Bronchial epithelial cell (primary cell): ENCODE measurements at regions not wholly inside any gene's neighbourhood (a gene's known extent, or its start where the extent isn't known, plus 50 kb on each side); places are given as distances from the start of the nearest gene placed in this dataset.

Source experiments
- DNase-seq: peaks from one replicate; pipeline ENCODE4 v3.0.0-alpha.2; 2010; ENCODE audit warnings: low read depth
- FAIRE-seq: peaks from 2 replicates; lab custom pipeline; 2011; peaks lifted over from hg19 to GRCh38; lab: Jason Lieb, UNC
- H3K27me3 ChIP-seq: 2 replicates; pipeline ENCODE4 v1.5.1; 2011; ENCODE audit warnings: low read length; ENCODE audit not compliant: control insufficient read depth, insufficient read depth
- H3K36me3 ChIP-seq: 2 replicates; pipeline ENCODE4 v1.5.1; 2011; ENCODE audit warnings: low read length; ENCODE audit not compliant: control insufficient read depth, insufficient read depth
- H3K4me3 ChIP-seq: 2 replicates; pipeline ENCODE4 v1.5.1; 2011; ENCODE audit warnings: mild to moderate bottlenecking, low read depth, low read length, control low read depth
- CTCF ChIP-seq: IDR thresholded peaks from 2 replicates; pipeline ENCODE4 v1.5.1; 2011; ENCODE audit warnings: mild to moderate bottlenecking, moderate library complexity, low read length, control low read depth, inconsistent platforms; ENCODE audit not compliant: insufficient read depth, severe bottlenecking

DNA sequence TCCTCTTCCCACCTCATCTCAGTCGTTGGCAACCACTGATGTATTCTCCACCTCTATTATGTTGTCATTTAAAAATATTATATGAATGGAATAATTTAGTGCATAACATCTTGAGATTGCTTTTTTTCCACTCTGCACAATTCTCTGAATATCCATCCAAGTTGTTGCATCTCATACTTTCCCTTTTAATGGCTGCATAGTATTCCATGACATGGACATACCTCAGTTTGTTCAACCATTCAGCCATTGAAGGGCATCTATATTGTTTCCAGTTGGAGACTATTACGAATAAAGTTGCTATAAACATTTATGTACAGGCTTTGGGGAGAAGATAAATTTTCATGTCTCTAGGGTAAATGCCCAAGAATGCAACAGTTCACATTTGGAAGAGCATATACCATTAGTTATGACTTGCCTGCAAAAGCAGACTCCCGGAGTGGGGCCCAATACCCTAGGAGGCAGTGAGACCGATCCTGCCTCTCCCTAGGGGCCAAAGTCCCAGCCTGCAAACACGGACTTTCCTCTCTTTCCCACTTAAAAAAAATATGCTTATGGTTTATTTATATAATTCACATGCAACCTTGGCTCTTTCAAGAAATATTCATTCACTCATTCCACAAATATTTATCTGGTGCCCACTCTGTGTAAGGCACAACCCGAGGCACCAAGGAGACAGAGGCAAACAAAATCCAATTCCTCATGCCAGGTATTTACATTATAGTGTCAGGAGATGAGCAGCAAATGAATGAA is 227.0 kb upstream of the PMEPA1 start:
- DNase-seq (no peak), FAIRE-seq (no peak)
- TF ChIP-seq CTCF = no peak
- peaks cover 5% of the 10 kb centered on the region for H3K27me3 ChIP-seq
- no peaks in the 10 kb centered on the region for H3K36me3 ChIP-seq
- no peak overlapping the region for H3K4me3 ChIP-seq

GRCh38 chr20:57934913-57935312 is 225.1 kb upstream of the PMEPA1 start:
- DNase-seq (no peak), FAIRE-seq (no peak)
- Histone ChIP-seq H3K4me3 (no peak overlapping the region), H3K27me3 (peaks cover 5% of the 10 kb centered on the region), H3K36me3 (no peaks in the 10 kb centered on the region)
- no peak for TF ChIP-seq CTCF

- no peak overlapping the region for H3K4me3 ChIP-seq
- no peak for DNase-seq
- no peaks in the 10 kb centered on the region for H3K36me3 ChIP-seq
- no peak for FAIRE-seq
- peaks cover 5% of the 10 kb centered on the region for H3K27me3 ChIP-seq
- no peak for TF ChIP-seq CTCF
Observed at GRCh38 chr20:57934007-57934805, 224.4 kb upstream of the PMEPA1 start.

DNA sequence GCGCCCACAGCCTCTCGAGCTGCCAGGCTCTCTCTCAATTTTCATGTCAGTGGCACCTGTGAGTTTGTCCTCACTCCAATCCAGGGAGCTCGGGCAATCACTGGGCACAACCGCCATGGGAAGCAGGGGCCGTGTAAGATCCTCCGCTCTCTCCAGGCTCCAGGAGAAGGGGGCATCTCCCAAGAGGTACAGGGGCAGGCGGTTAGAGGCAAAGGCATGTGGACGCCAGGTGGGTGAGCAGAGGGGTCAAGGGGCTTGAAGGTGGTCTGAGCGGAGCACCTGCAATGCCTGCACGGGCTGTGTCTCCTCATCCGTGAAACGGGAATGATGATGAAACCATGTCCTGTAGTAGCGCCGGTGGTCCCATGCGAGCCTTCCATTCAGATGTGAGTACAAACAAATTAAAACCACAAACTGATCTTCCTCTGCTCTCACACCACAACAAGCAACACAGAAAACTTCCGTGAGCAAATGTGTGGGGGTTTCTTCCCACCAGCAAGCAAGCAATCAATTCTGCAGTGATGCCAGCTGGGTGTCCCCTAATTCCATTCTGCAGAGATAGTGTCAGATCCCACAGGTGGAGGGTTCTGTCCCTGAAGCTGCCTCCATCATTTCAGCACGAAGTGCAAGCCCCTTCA is 222.5 kb upstream of the PMEPA1 start:
- TF ChIP-seq CTCF = no peak
- Histone ChIP-seq H3K36me3 (no peaks in the 10 kb centered on the region), H3K4me3 (no peak overlapping the region), H3K27me3 (peaks cover 5% of the 10 kb centered on the region)
- FAIRE-seq (no peak), DNase-seq (no peak)

DNA sequence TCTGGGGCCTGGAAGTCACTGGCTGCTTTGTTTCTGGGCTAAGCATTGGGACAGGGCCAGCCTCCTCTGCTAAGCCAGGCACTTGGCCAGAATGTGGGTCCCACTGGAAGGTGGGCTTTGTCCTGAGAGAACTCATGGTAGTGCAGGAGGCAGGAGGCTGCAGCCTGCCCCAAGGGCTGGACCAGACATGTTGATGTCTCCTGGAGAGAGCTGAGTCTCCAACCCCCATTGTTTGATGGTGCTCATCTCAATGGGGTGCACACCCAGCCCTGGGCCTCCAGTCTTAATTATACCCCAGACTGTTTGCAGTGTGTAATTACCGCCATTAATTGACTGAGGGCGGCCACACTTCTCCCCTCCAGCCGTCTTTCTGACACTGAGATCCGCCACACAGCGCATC is 220.5 kb upstream of the PMEPA1 start:
- DNase-seq (no peak), FAIRE-seq (no peak)
- Histone ChIP-seq H3K36me3 (no peaks in the 10 kb centered on the region), H3K4me3 (no peak overlapping the region), H3K27me3 (peaks cover 5% of the 10 kb centered on the region)
- TF ChIP-seq CTCF = no peak
